Right renal pelvis (tissue), 4 donors: ENCODE measurements at regions not wholly inside any gene's neighbourhood (a gene's known extent, or its start where the extent isn't known, plus 50 kb on each side); places are given as distances from the start of the nearest gene placed in this dataset.
A peak's percentile ranks its signal among the peaks of the same experiment; 100 is the strongest.

Experiments used
- DNase-seq, 4 donors: peaks; one replicate each; pipeline ENCODE4 v3.0.0-alpha.2; 2013; ENCODE audit warnings: low read depth in 4 of 4, low spot score in 3 of 4, missing footprints in 1 of 4

GRCh38 chr11:19350160-19350559 is 109.4 kb upstream of the E2F8 start:
- DNase-seq = no peak

- DNase-seq = no peak
These were observed 108.7 kb upstream of the E2F8 start for GRCh38 chr11:19349340-19350025.

GRCh38 chr11:19347911-19348310 is 107.2 kb upstream of the E2F8 start:
- DNase-seq = no peak

- DNase-seq = no peak
These were observed 105.3 kb upstream of the E2F8 start for GRCh38 chr11:19345848-19346681.

- DNase-seq = no peak
These were observed 104.7 kb upstream of the E2F8 start for GRCh38 chr11:19345519-19345847.

GRCh38 chr11:19344661-19345518 is 104.1 kb upstream of the E2F8 start:
- DNase-seq = peak in 1 of 4 donors; percentile 5

- DNase-seq = no peak
These were observed 101.3 kb upstream of the E2F8 start for GRCh38 chr11:19342036-19342435.

- no peak for DNase-seq
These were observed 97.6 kb upstream of the E2F8 start for GRCh38 chr11:19338375-19338774.

- no peak for DNase-seq
These were observed 97.0 kb upstream of the E2F8 start for GRCh38 chr11:19337779-19338178.

- no peak for DNase-seq
These were observed 95.6 kb upstream of the E2F8 start for GRCh38 chr11:19336331-19336730.

- no peak for DNase-seq
These were observed 91.7 kb upstream of the E2F8 start for GRCh38 chr11:19332476-19332875.

- DNase-seq = no peak
These were observed 89.7 kb upstream of the E2F8 start for GRCh38 chr11:19330416-19330815.

- no peak for DNase-seq
These were observed 89.2 kb upstream of the E2F8 start for GRCh38 chr11:19329970-19330369.

GRCh38 chr11:19328586-19329311 is 88.0 kb upstream of the E2F8 start:
- DNase-seq = no peak

GRCh38 chr11:19327280-19327679 is 86.5 kb upstream of the E2F8 start:
- no peak for DNase-seq

GRCh38 chr11:19326499-19326898 is 85.8 kb upstream of the E2F8 start:
- DNase-seq = no peak

- no peak for DNase-seq
These were observed 82.8 kb upstream of the E2F8 start for GRCh38 chr11:19323502-19323901.

GRCh38 chr11:19321351-19321750 is 80.6 kb upstream of the E2F8 start:
- no peak for DNase-seq

- no peak for DNase-seq
These were observed 80.1 kb upstream of the E2F8 start for GRCh38 chr11:19320827-19321226.

- DNase-seq = no peak
These were observed 75.7 kb upstream of the E2F8 start for GRCh38 chr11:19316434-19316833.

GRCh38 chr11:19315511-19315910 is 74.8 kb upstream of the E2F8 start:
- no peak for DNase-seq
